Endodermal cell (in vitro differentiated cells): ENCODE measurements at regions not wholly inside any gene's neighbourhood (a gene's known extent, or its start where the extent isn't known, plus 50 kb on each side); places are given as distances from the start of the nearest gene placed in this dataset.

ENCODE experiments used
- DNase-seq: peaks from one replicate; pipeline ENCODE4 v3.0.0-alpha.2; 2017
- H3K27ac ChIP-seq: 2 replicates; pipeline ENCODE4 v1.5.1; 2013; ENCODE audit warnings: mild to moderate bottlenecking, low read depth, low read length, moderate library complexity
- H3K27me3 ChIP-seq: 2 replicates; pipeline ENCODE4 v1.6.1; 2013; ENCODE audit warnings: mild to moderate bottlenecking, low read length, moderate library complexity; ENCODE audit not compliant: insufficient read depth, control insufficient read depth, poor library complexity, severe bottlenecking
- H3K36me3 ChIP-seq: 2 replicates; pipeline ENCODE4 v1.7.0; 2013; ENCODE audit warnings: mild to moderate bottlenecking, low read length, moderate library complexity; ENCODE audit not compliant: control insufficient read depth, insufficient read depth
- H3K4me1 ChIP-seq: one replicate; pipeline ENCODE4 v1.7.0; 2013; ENCODE audit warnings: low read length; ENCODE audit not compliant: control insufficient read depth, insufficient read depth
- H3K4me3 ChIP-seq: 2 replicates; pipeline ENCODE4 v1.5.1; 2013; ENCODE audit warnings: mild to moderate bottlenecking, low read length, moderate library complexity
- H3K9ac ChIP-seq: 2 replicates; pipeline ENCODE4 v1.6.1; 2013; ENCODE audit warnings: mild to moderate bottlenecking, low read length, moderate library complexity; ENCODE audit not compliant: poor library complexity, severe bottlenecking; ENCODE audit errors: extremely low read depth
- H3K9me3 ChIP-seq: 2 replicates; pipeline ENCODE4 v1.6.1; 2013; ENCODE audit warnings: mild to moderate bottlenecking, low read length, moderate library complexity; ENCODE audit not compliant: control insufficient read depth
- H3K27ac Mint-ChIP-seq: 2 replicates; pipeline ENCODE4 v1.8.0; 2020; ENCODE audit warnings: mixed read lengths
- H3K27me3 Mint-ChIP-seq: 2 replicates; pipeline ENCODE4 v1.8.0; 2021; ENCODE audit warnings: mild to moderate bottlenecking, mixed read lengths; ENCODE audit not compliant: insufficient read depth
- H3K36me3 Mint-ChIP-seq: 2 replicates; pipeline ENCODE4 v1.8.0; 2020; ENCODE audit warnings: low read depth, mixed read lengths
- H3K4me1 Mint-ChIP-seq: 2 replicates; pipeline ENCODE4 v1.8.0; 2020; ENCODE audit warnings: mixed read lengths
- H3K4me3 Mint-ChIP-seq: 2 replicates; pipeline ENCODE4 v1.8.0; 2020; ENCODE audit warnings: mild to moderate bottlenecking, moderate library complexity, mixed read lengths
- H3K9me3 Mint-ChIP-seq: 2 replicates; pipeline ENCODE4 v1.8.0; 2020; ENCODE audit warnings: mild to moderate bottlenecking, mixed read lengths
- WGBS, 2 experiments: methylation state at CpG; one replicate each; pipeline versions ENCODE4 v1.1.5 to v1.1.7; 2013; ENCODE audit warnings: missing lambda C conversion rate in 2 of 2, mixed read lengths in 1 of 2; ENCODE audit not compliant: insufficient coverage in 1 of 2, insufficient read length in 1 of 2; 5-methylcytosine and 5-hydroxymethylcytosine counted together
- TF ChIP-seq, protein P1 (sequence below): fragments of 200-600 bp; sonication (generic); conservative IDR thresholded peaks from 2 replicates; pipeline ENCODE4 v1.5.0; 2021; ENCODE audit warnings: antibody characterized with exemption, mild to moderate bottlenecking

DNA sequence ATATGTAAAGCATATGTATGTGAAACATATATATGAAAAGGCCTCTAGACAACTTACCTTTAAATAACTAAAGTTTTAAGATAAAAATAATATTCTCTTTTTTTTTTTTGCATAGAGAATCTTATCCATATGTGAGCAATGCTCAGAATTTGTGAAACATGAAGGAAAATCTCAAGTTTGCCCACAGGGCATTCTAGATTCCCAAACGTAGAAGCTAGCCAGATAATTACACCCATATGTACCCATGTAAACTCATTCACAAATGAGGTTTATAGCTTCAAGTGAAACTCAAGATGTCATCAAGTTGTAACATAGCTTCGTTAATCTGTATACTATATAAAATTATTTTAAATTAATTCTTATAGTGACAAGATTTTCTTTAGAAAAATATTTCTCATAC, 537.3 kb upstream of the NR2F2 start:
- no peak overlapping the region for H3K4me3 ChIP-seq
- H3K9me3 ChIP-seq = no peaks in the 10 kb centered on the region
- Mint-ChIP-seq H3K4me1 (no peaks in the 10 kb centered on the region), H3K27me3 (no peaks in the 10 kb centered on the region), H3K36me3 (no peaks in the 10 kb centered on the region), H3K9me3 (no peaks in the 10 kb centered on the region), H3K27ac (no peak overlapping the region), H3K4me3 (no peak overlapping the region)
- no peak overlapping the region for H3K27ac ChIP-seq
- no peaks in the 10 kb centered on the region for H3K36me3 ChIP-seq
- 82 to 86% methylated on average over 1 of the region's 2 CpGs for WGBS, 2 experiments
- no peaks in the 10 kb centered on the region for H3K27me3 ChIP-seq
- H3K4me1 ChIP-seq = no peaks in the 10 kb centered on the region
- TF ChIP-seq, protein P1, sequence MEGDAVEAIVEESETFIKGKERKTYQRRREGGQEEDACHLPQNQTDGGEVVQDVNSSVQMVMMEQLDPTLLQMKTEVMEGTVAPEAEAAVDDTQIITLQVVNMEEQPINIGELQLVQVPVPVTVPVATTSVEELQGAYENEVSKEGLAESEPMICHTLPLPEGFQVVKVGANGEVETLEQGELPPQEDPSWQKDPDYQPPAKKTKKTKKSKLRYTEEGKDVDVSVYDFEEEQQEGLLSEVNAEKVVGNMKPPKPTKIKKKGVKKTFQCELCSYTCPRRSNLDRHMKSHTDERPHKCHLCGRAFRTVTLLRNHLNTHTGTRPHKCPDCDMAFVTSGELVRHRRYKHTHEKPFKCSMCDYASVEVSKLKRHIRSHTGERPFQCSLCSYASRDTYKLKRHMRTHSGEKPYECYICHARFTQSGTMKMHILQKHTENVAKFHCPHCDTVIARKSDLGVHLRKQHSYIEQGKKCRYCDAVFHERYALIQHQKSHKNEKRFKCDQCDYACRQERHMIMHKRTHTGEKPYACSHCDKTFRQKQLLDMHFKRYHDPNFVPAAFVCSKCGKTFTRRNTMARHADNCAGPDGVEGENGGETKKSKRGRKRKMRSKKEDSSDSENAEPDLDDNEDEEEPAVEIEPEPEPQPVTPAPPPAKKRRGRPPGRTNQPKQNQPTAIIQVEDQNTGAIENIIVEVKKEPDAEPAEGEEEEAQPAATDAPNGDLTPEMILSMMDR = no peak
- DNase-seq = no peak
- H3K9ac ChIP-seq = no peak overlapping the region

DNA sequence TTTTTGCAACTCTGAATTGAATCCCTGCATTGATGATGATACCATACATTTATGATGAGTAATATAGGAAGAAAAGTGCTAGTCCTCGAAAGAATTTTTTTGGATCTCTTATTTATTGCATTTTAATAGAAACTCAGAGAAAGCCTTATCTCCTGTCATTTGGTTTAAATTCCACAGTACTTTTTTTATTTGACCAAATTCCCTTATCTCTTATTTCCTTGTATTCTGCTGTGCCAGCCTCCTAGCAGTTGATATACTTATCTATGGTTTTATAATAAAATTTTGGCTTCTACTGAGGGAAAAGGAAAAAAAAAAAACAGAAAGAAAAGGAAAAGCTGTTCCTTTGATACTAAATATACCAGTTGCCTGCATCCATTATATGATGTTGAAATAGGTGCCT, 535.1 kb upstream of the NR2F2 start:
- Histone ChIP-seq H3K27ac (no peak overlapping the region), H3K4me1 (no peaks in the 10 kb centered on the region), H3K9me3 (no peaks in the 10 kb centered on the region), H3K9ac (no peak overlapping the region), H3K27me3 (no peaks in the 10 kb centered on the region), H3K36me3 (no peaks in the 10 kb centered on the region), H3K4me3 (no peak overlapping the region)
- Mint-ChIP-seq H3K36me3 (no peaks in the 10 kb centered on the region), H3K27me3 (no peaks in the 10 kb centered on the region), H3K9me3 (no peaks in the 10 kb centered on the region), H3K4me3 (no peak overlapping the region), H3K4me1 (no peaks in the 10 kb centered on the region), H3K27ac (no peak overlapping the region)
- WGBS, 2 experiments = 100% methylated on average over 1 of the region's 1 CpG; no CpG with 5 or more reads in 1 of the 2 experiments
- TF ChIP-seq, protein P1 = no peak
- DNase-seq = no peak

DNA sequence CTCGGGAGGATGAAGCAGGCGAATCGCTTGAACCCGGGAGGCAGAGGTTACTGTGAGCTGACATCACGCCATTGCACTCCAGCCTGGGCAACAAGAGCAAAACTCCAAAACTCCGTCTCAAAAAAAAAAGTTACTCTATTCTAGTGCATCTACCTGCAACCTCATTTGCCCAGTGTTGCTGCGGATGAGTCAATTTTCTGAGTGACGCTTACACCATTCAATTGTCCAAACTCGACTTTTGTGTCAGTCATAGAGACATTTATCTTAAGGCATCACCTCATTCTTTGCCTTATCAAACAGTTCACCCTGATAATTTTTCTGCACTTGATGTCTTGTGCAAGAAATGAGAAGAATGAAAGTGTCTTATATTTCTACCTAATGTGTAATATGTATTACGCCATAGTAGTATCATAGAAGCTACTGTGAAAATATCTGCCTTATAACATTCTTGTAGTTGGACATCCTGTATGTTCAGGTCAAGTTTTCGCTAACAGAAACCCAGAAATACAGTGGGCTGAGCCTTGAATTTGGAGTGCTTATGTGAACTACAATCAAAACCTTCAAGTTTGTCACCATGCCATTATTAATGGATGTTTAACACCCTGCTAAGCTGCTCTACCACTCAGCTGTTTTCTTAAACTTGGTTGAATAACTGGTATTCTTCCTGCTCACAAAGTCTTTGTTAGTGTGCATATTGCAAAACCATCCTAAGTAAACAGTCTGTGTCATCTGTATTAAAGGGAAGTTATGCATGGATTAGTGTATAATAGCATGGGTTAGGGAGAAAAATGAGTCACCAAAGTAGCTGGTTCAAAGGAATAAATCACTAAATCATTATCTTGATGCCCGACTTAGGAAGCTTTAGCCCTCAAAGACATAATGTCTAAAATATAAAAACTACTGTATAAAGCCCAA, 531.0 kb upstream of the NR2F2 start:
- H3K36me3 ChIP-seq = no peaks in the 10 kb centered on the region
- H3K4me3 Mint-ChIP-seq = no peak overlapping the region
- H3K9ac ChIP-seq = no peak overlapping the region
- 92 to 96% methylated on average over 10 to 12 of the region's 12 CpGs for WGBS, 2 experiments
- no peaks in the 10 kb centered on the region for H3K4me1 ChIP-seq
- no peaks in the 10 kb centered on the region for H3K27me3 ChIP-seq
- H3K9me3 ChIP-seq = no peaks in the 10 kb centered on the region
- H3K9me3 Mint-ChIP-seq = no peaks in the 10 kb centered on the region
- no peaks in the 10 kb centered on the region for H3K36me3 Mint-ChIP-seq
- TF ChIP-seq, protein P1 = no peak
- H3K27ac Mint-ChIP-seq = no peak overlapping the region
- DNase-seq = no peak
- no peak overlapping the region for H3K27ac ChIP-seq
- H3K4me1 Mint-ChIP-seq = peaks cover 16% of the 10 kb centered on the region
- no peak overlapping the region for H3K4me3 ChIP-seq
- H3K27me3 Mint-ChIP-seq = no peaks in the 10 kb centered on the region
